Heart right ventricle (tissue), 16 donors: ENCODE measurements at regions not wholly inside any gene's neighbourhood (a gene's known extent, or its start where the extent isn't known, plus 50 kb on each side); places are given as distances from the start of the nearest gene placed in this dataset.

Experiments used
- ATAC-seq, 8 donors: fragments of 200-7000 bp; cut with Tn5 transposase; one replicate each; pipeline ENCODE4 v1.9.1; 2020; ENCODE audit warnings: mild to moderate bottlenecking in 8 of 8, moderate library complexity in 8 of 8, moderate number of reproducible peaks in 1 of 8
- DNase-seq, 2 donors: peaks; one replicate each; pipeline ENCODE4 v3.0.0-alpha.2; 2020
- H3K27ac ChIP-seq, 10 donors: fragments of 200-600 bp; sonication (generic) in 2 of 10; one replicate each; pipeline versions ENCODE4 v1.5.0 to v1.8.0; 2020 to 2022; ENCODE audit warnings: mild to moderate bottlenecking in 3 of 10
- H3K27me3 ChIP-seq, 7 donors: fragments of 200-600 bp; one replicate each; pipeline ENCODE4 v1.8.0; 2021 to 2022; ENCODE audit warnings: mild to moderate bottlenecking in 2 of 7
- H3K36me3 ChIP-seq, 9 donors: fragments of 200-600 bp; sonication (generic) in 1 of 9; one replicate each; pipeline versions ENCODE4 v1.5.0 to v1.8.0; 2020 to 2022; ENCODE audit warnings: mild to moderate bottlenecking in 2 of 9
- H3K4me1 ChIP-seq, 9 donors: fragments of 200-600 bp; sonication (generic) in 1 of 9; one replicate each; pipeline versions ENCODE4 v1.5.0 to v1.8.0; 2020 to 2022; ENCODE audit warnings: mild to moderate bottlenecking in 4 of 9
- H3K4me3 ChIP-seq, 10 donors: fragments of 200-600 bp; sonication (generic) in 2 of 10; one replicate each; pipeline versions ENCODE4 v1.5.0 to v1.8.0; 2020 to 2022; ENCODE audit warnings: mild to moderate bottlenecking in 7 of 10, moderate library complexity in 2 of 10
- H3K9me3 ChIP-seq, 11 donors: fragments of 200-600 bp in 10 of 11; sonication (generic) in 2 of 11; one replicate each; pipeline versions ENCODE4 v1.5.0 to v1.8.0; 2013 to 2022; ENCODE audit warnings: mild to moderate bottlenecking in 2 of 11, control low read depth in 1 of 11, moderate library complexity in 1 of 11
- CTCF ChIP-seq, 9 donors: fragments of 200-600 bp; sonication (generic) in 2 of 9; IDR thresholded peaks; one replicate each; pipeline versions ENCODE4 v1.5.0 to v1.8.0; 2021 to 2022; ENCODE audit warnings: antibody characterized with exemption in 9 of 9, mild to moderate bottlenecking in 5 of 9, moderate library complexity in 1 of 9
- WGBS, 2 donors: extraction: QIAGEN DNeasy Blood & Tissue Kit; methylation state at CpG; one replicate each; pipeline ENCODE4 v1.1.7; 2013; ENCODE audit warnings: inconsistent platforms in 1 of 2; 5-methylcytosine and 5-hydroxymethylcytosine counted together
- intact Hi-C, 10 donors: fragments of 100-400 bp; cut with DNase I; formaldehyde crosslinking; loops; one replicate each; pipeline versions ENCODE4 v1.11.1 to v1.14.2; 2022
- donor health status: Arrhythmogenic right ventricular cardiomyopathy.
- donor health status: ischemic (EF 13 %, LVEDD 7.1; RV severe dilation, severe dysfunction).
- donor health status: healthy with polysubstance abuse.
- donor health status: DM: no; HTN: yes; CAD: no.
- donor health status: DM: no; HTN: no; CAD: no.
- donor health status: ischemic (EF 25% LVEDD 6.9; RV normal size, moderate dysfunction).
- donor health status: ischemic (EF 25% LVEDD 5.7; RV mildly dilated, moderate dysfunction).
- donor health status: healthy.
- donor health status: DM: yes; HTN: yes; CAD: no.
- donor health status: Ischemic cardiomyopathy.
- donor health status: ischemic (EF 35%, LVEDD 5.7; RV mildly dilated, moderate dysfunction).
- donor health status: nonischemic (EF 11% LVEDD 7.7; RV severe dilation, severe dysfunction).
- donor health status: DM: yes; HTN: yes; CAD: no.
- donor health status: PGD.
- donor health status: ischemic (EF 29% LVEDD 5.4; RV normal size, mild dysfunction).
- donor health status: nonischemic (EF 23%, LVEDD 6.1; RV moderate dilation, normal function).

- 96% methylated on average over 5 of the region's 5 CpGs for WGBS, 2 donors
- no peak for DNase-seq
- no peak for ATAC-seq
- no peak for TF ChIP-seq CTCF (IDR thresholded peaks at IDR 0.05)
- intact Hi-C loops = no loop called here
- Histone ChIP-seq H3K27me3 (no peaks in the 10 kb centered on the region), H3K27ac (no peak overlapping the region), H3K9me3 (peaks cover 0 to 27% (median 3%) of the 10 kb centered on the region in 11 donors), H3K4me3 (no peak overlapping the region), H3K4me1 (no peaks in the 10 kb centered on the region), H3K36me3 (no peaks in the 10 kb centered on the region)
These were observed 189.2 kb upstream of the IER5L start for GRCh38 chr9:129367287-129367686.

GRCh38 chr9:129365196-129365595 lies 187.1 kb upstream of the IER5L start:
- intact Hi-C loops = no loop called here
- Histone ChIP-seq H3K27me3 (no peaks in the 10 kb centered on the region), H3K36me3 (no peaks in the 10 kb centered on the region), H3K27ac (no peak overlapping the region), H3K4me1 (no peaks in the 10 kb centered on the region), H3K4me3 (no peak overlapping the region), H3K9me3 (peaks cover 0 to 17% (median 3%) of the 10 kb centered on the region in 11 donors)
- no peak for TF ChIP-seq CTCF (IDR thresholded peaks at IDR 0.05)
- no peak for ATAC-seq
- DNase-seq = no peak
- 71 to 79% methylated on average over 5 of the region's 5 CpGs for WGBS, 2 donors

GRCh38 chr9:129363216-129363873 lies 185.3 kb upstream of the IER5L start:
- Histone ChIP-seq H3K4me1 (no peaks in the 10 kb centered on the region), H3K4me3 (no peak overlapping the region), H3K27me3 (no peaks in the 10 kb centered on the region), H3K9me3 (no peaks in the 10 kb centered on the region), H3K27ac (no peak overlapping the region), H3K36me3 (no peaks in the 10 kb centered on the region)
- ATAC-seq = no peak
- TF ChIP-seq CTCF (IDR thresholded peaks at IDR 0.05) = no peak
- intact Hi-C loops = no loop called here
- 92 to 95% methylated on average over 10 of the region's 10 CpGs for WGBS, 2 donors
- DNase-seq = no peak

- intact Hi-C loops = no loop called here
- no peak for DNase-seq
- Histone ChIP-seq H3K4me3 (no peak overlapping the region), H3K9me3 (no peaks in the 10 kb centered on the region), H3K4me1 (no peaks in the 10 kb centered on the region), H3K27me3 (no peaks in the 10 kb centered on the region), H3K27ac (no peak overlapping the region), H3K36me3 (no peaks in the 10 kb centered on the region)
- no peak for TF ChIP-seq CTCF (IDR thresholded peaks at IDR 0.05)
- ATAC-seq = no peak
- WGBS, 2 donors = 72 to 74% methylated on average over 15 of the region's 15 CpGs
These were observed 184.4 kb upstream of the IER5L start for GRCh38 chr9:129362287-129363000.
